GM23338 (cell line): ENCODE measurements at regions not wholly inside any gene's neighbourhood (a gene's known extent, or its start where the extent isn't known, plus 50 kb on each side); places are given as distances from the start of the nearest gene placed in this dataset.

ENCODE experiments used
- CTCF ChIP-seq, 2 experiments: fragments of 200-600 bp in 1 of 2; sonication (generic) in 1 of 2; conservative IDR thresholded peaks; 2 replicates each; pipeline versions ENCODE4 v1.5.1 to v1.6.1; 2016 to 2017; ENCODE audit warnings: antibody characterized with exemption in 2 of 2, low read depth in 2 of 2, mild to moderate bottlenecking in 2 of 2, moderate library complexity in 1 of 2
- EZH2 ChIP-seq: fragments of 200-600 bp; sonication (generic); IDR thresholded peaks from one replicate; pipeline ENCODE4 v1.8.0; 2017; ENCODE audit warnings: antibody characterized with exemption, mild to moderate bottlenecking, low read depth; ENCODE audit not compliant: unreplicated experiment
- REST ChIP-seq: IDR thresholded peaks from one replicate; pipeline ENCODE4 v1.6.1; 2018; ENCODE audit warnings: antibody characterized with exemption; ENCODE audit not compliant: unreplicated experiment

- TF ChIP-seq CTCF (conservative IDR thresholded peaks at IDR 0.05; ENCODE audit: low read depth in 2 of 2) (no peak), REST (no peak), EZH2 (no peak)
These were observed 190.4 kb upstream of the NEBL start for GRCh38 chr10:21087476-21087875.
